ENCODE measurements at regions not wholly inside any gene's neighbourhood (a gene's known extent, or its start where the extent isn't known, plus 50 kb on each side); places are given as distances from the start of the nearest gene placed in this dataset.

DNA sequence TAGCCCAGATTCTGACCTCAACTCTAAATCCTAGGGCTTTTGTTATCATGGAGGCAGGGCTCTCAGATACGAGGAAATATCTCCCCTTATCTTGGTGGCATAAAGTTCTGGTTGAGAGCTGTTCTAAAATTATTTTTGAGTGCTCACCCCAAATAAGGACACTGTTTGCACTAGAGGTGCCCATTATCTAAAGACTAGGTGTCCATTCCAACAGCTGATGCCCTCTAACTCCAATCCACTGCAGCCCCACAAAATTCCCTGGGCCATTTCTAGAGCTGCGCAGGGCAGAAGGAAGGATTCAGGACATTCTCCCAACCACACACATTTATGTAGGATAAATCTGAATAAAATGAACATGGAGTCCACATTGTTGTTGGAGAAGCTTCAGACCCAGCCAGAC lies 301.9 kb downstream of the FGFR2 start:
- no peaks in the 10 kb centered on the region for H3K36me3 ChIP-seq
- no peaks in the 10 kb centered on the region for H3K27me3 ChIP-seq (replicated peaks)
- no peak overlapping the region for H3K27ac ChIP-seq
- H3K9me3 ChIP-seq (replicated peaks): peaks cover 5% of the 10 kb centered on the region; the same call in 1 of the 2 replicates
- H3K4me3 ChIP-seq: no peak overlapping the region
- H3K4me1 ChIP-seq (replicated peaks): no peaks in the 10 kb centered on the region
- DNase-seq (ENCODE audit: low read depth in 1 of 2, low spot score in 2 of 2): no peak

DNA sequence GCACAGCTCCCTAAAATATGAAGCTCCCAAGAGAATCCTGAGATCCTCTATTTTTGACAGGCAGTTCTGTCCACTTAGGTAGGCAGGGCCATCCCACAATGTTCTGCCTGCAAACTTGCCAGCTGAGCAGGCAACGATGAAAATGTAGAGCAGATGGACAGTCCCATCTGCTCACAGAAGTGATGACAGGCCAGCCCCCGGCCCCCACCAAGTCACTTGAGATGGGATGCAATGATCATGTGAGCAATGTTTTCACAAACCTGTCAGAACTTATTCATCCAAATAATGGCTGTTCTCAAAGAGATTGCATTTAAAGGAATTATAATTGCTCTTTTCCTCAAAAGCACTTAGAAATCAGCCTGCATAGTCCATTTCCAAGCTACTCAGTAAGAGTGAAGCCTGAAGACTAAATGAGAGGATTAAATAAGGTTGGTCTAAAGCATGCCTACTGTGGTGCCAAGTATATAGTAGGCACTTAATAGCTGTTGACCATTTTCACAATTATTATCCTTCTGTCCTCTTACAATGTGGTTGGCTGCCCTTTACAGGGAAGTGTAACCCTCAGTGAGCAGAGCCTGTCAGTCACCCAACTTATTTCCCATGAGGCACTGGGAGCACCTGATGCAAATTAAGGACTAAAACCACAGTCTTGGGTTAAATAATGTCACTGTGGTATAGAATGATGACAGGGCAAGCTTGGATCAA lies 301.2 kb downstream of the FGFR2 start:
- DNase-seq (ENCODE audit: low read depth in 1 of 2, low spot score in 2 of 2): no peak
- Histone ChIP-seq H3K27me3 (replicated peaks) (no peaks in the 10 kb centered on the region), H3K4me1 (replicated peaks) (no peaks in the 10 kb centered on the region), H3K4me3 (no peak overlapping the region), H3K27ac (no peak overlapping the region), H3K9me3 (replicated peaks) (peaks cover 5% of the 10 kb centered on the region; the same call in 1 of the 2 replicates), H3K36me3 (no peaks in the 10 kb centered on the region)

DNA sequence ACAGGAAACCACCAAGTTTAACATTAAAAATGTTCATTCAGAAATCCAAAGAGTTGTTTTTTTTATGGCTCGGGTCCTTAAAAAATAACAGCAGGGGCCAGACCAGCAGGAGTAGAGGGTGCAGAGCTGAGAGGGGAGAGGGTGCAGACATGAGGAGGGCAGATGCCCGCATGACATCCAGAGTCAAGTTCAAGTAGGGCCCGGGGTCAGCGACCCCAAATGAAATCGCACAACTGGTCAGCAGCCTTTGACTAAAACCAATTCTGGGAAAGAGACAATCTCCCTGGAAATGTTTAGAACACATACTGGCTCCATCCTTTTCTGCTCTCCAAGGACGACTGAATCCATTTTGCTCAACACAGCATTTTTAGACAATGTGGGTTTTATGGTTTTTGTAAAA lies 297.5 kb downstream of the FGFR2 start:
- no peaks in the 10 kb centered on the region for H3K27me3 ChIP-seq (replicated peaks)
- no peak overlapping the region for H3K27ac ChIP-seq
- no peak overlapping the region for H3K4me3 ChIP-seq
- H3K4me1 ChIP-seq (replicated peaks): no peaks in the 10 kb centered on the region
- H3K36me3 ChIP-seq: no peaks in the 10 kb centered on the region
- H3K9me3 ChIP-seq (replicated peaks): peaks cover 5% of the 10 kb centered on the region; the same call in 1 of the 2 replicates
- DNase-seq (ENCODE audit: low read depth in 1 of 2, low spot score in 2 of 2): no peak

DNA sequence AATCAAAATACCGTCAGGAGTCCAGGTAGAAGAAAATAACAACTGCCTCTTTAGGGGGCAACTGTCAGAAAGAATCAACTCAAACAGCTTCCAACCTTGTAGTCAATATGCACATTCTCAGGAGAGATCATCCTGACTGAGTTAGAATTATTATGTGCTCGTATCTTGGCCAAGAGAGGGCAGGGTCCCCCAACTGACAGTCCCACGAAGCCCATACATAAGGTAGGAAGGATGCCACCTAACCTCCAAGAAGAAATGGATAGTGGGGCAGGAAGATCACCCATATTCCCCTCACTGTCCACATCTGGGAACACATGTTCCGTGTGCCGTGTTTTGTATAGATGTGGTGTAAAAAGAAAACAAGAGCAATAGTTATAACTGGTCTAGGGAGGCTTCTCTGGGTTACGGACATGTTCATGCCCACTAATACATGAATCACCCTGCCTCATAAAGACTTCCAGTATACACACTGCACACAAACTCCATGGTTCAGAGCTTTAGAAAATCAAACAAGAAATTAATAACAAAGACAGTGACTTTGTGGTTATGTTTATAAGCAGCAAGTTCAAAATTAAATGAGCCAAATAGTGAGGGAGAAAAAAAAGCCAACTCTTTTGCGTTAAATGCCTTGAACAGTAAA lies 295.6 kb downstream of the FGFR2 start:
- Histone ChIP-seq H3K27me3 (replicated peaks) (no peaks in the 10 kb centered on the region), H3K4me1 (replicated peaks) (no peaks in the 10 kb centered on the region), H3K36me3 (no peaks in the 10 kb centered on the region), H3K9me3 (replicated peaks) (peaks cover 6% of the 10 kb centered on the region), H3K27ac (no peak overlapping the region), H3K4me3 (no peak overlapping the region)
- no peak for DNase-seq (ENCODE audit: low read depth in 1 of 2, low spot score in 2 of 2)

DNA sequence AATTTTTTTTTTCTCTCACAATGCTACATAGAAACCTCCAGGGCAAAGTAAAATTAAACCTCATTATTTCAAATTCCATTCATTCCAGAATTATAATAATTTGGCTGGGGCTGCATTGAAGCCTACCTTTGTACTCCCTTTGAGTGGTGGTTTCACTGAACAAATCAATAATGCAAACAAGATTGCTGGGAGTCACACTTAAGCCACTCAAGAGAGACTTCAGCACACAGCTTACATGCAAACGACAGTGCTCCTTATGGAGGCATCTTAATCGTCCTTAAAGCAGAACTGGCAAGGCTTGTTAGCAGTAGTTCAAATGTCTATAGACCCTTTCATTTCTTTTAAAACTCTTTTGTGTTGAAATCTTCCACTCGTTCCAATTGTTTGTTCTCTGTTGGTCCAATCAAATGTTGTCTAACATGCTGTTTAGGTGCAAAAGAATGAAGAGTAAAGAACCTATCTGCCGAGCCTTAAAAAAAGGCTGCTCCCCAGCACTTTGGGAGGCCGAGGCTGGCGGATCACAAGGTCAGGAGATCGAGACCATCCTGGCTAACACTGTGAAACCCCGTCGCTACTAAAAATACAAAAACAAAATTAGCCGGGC lies 294.9 kb downstream of the FGFR2 start:
- H3K27ac ChIP-seq: no peak overlapping the region
- H3K9me3 ChIP-seq (replicated peaks): peaks cover 8% of the 10 kb centered on the region
- H3K27me3 ChIP-seq (replicated peaks): no peaks in the 10 kb centered on the region
- no peaks in the 10 kb centered on the region for H3K36me3 ChIP-seq
- no peaks in the 10 kb centered on the region for H3K4me1 ChIP-seq (replicated peaks)
- DNase-seq (ENCODE audit: low read depth in 1 of 2, low spot score in 2 of 2): no peak
- no peak overlapping the region for H3K4me3 ChIP-seq

DNA sequence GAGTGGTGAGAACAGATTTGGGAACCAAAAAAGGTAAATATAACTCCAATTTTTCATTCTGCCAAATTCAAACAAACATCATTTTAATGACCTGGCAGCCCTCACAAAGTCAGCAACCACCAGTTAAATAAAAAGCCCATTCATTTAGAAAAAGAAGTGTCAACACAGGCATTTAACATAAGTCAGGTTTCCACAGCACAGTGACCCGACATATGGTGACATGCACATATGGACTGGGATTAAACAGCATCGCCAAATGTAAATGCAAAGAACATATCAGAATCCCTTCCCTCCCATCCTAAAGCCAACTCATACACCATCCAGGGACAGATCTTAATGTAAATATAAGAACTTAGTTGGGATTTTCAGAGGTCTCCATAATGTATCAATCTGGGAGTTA lies 293.2 kb downstream of the FGFR2 start:
- Histone ChIP-seq H3K36me3 (no peaks in the 10 kb centered on the region), H3K9me3 (replicated peaks) (peaks cover 8% of the 10 kb centered on the region), H3K27ac (no peak overlapping the region), H3K27me3 (replicated peaks) (no peaks in the 10 kb centered on the region), H3K4me3 (no peak overlapping the region), H3K4me1 (replicated peaks) (no peaks in the 10 kb centered on the region)
- no peak for DNase-seq (ENCODE audit: low read depth in 1 of 2, low spot score in 2 of 2)

DNA sequence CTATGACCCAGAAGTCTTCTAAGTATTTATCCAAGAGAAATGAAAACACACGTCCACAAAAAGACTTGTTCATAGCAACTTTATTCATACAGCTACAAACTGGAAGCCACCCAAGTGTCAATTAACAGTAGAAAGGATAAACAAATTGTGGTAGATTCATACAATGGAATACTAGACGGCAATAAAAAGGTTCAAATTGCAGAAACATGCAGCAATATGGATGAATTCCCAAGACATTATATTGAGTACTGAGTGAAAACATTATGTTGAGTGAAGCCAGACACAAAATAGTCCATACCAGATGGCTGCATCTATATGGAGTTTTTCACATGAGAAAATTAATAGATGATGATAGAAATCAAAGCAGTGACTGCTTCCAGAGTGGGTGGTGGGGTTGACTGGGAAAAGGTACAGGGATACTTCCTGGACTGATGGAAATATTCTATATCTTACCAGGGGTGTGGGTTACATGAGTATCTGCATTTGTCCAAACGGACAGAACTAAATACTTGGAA lies 292.0 kb downstream of the FGFR2 start:
- no peaks in the 10 kb centered on the region for H3K27me3 ChIP-seq (replicated peaks)
- H3K36me3 ChIP-seq: no peaks in the 10 kb centered on the region
- H3K27ac ChIP-seq: no peak overlapping the region
- no peaks in the 10 kb centered on the region for H3K4me1 ChIP-seq (replicated peaks)
- H3K4me3 ChIP-seq: no peak overlapping the region
- no peak for DNase-seq (ENCODE audit: low read depth in 1 of 2, low spot score in 2 of 2)
- peaks cover 8% of the 10 kb centered on the region for H3K9me3 ChIP-seq (replicated peaks)

DNA sequence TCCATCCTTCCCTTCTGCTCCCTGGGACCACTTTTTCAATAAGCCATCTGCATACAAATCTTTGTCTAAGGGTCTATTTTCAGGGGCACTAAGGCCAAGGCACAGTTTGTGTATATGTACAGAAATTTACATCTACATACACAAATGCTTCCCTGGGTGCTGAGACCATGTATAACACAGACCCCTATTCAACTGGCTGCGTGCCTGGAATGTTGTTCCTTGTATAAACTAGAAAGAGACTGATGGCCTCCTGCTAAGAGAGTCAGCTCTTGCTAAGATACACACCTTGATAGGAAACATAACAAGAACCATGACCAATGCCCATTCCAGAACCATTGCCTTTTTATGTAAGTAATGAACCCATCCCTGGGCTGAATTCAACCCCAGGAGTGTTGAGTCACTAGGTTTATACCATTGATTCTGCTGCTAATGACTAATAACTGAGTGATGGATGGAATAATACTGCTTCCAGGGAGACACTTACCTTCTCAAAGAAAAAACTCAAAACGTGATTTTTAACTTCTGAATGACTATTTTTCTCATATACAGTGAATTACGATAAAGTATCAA lies 290.7 kb downstream of the FGFR2 start:
- Histone ChIP-seq H3K4me1 (replicated peaks) (no peaks in the 10 kb centered on the region), H3K27me3 (replicated peaks) (no peaks in the 10 kb centered on the region), H3K36me3 (no peaks in the 10 kb centered on the region), H3K4me3 (no peak overlapping the region), H3K27ac (no peak overlapping the region), H3K9me3 (replicated peaks) (peaks cover 10% of the 10 kb centered on the region)
- DNase-seq (ENCODE audit: low read depth in 1 of 2, low spot score in 2 of 2): no peak

DNA sequence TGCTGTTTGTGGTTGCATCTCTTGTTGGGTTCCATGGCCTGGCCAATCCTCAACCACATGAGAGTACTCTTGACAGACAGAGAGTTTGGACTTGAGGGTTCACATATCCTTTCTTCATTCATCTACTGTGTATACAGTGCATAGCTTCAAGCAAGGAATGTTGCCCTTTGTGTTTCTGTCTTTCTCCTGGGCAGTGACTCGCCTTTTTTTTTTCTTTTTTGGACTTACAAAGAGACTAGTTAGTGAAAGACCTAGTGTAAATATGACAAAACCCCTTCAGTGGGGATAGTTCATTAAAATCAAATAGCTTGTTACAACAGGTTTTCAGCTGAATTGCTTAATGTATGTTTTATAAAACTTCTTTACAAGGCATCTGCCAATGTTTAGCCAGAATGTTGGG lies 290.2 kb downstream of the FGFR2 start:
- no peak for DNase-seq (ENCODE audit: low read depth in 1 of 2, low spot score in 2 of 2)
- Histone ChIP-seq H3K9me3 (replicated peaks) (peaks cover 10% of the 10 kb centered on the region), H3K27ac (no peak overlapping the region), H3K27me3 (replicated peaks) (no peaks in the 10 kb centered on the region), H3K4me1 (replicated peaks) (no peaks in the 10 kb centered on the region), H3K36me3 (no peaks in the 10 kb centered on the region), H3K4me3 (no peak overlapping the region)

DNA sequence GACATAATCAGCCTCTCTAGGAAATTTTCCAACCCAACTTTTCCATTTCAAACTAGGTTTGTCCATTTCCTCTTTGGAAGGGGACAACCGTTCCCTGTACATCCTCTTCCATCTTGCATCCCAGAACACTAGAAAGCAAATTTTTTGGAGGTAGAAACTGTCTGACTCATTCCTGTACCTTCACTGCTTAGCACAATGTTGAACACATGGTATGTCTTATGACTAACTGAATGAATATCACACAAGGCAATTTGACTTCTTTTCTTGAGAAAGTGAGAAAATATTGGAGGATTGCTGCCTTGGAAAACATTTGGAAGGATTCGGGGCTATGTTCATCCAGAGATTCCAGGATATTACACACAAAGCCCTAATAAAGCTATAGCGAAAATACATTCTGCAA lies 289.1 kb downstream of the FGFR2 start:
- no peaks in the 10 kb centered on the region for H3K36me3 ChIP-seq
- no peak overlapping the region for H3K4me3 ChIP-seq
- DNase-seq (ENCODE audit: low read depth in 1 of 2, low spot score in 2 of 2): no peak
- H3K27ac ChIP-seq: no peak overlapping the region
- peaks cover 12% of the 10 kb centered on the region for H3K9me3 ChIP-seq (replicated peaks)
- H3K4me1 ChIP-seq (replicated peaks): no peaks in the 10 kb centered on the region
- no peaks in the 10 kb centered on the region for H3K27me3 ChIP-seq (replicated peaks)

DNA sequence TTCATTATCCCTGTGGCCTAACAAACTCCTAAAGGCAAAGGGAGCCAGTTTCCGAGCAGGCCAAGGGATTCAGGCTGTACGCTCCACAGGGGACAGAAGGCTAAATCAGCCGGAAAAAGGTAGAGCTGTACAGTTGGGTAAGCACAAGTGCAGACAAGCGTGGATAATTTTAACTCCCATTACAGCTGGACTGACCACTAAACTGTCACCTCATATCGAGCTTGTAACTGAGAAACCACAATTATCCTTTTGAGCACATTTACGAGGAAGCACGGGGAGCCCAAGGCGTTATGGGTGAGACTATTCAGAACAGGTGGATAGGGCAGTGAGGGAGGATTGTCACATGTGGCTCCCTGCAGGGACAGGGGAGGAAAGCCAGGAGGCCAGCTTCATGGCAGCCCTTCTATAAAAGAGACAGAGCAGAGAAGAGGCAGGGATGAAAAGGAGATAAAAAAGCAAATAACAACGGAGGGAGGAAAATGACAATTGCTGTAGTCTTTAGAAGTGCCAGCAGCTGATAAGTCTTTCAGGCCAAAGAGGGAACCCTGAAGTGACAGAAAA lies 288.0 kb downstream of the FGFR2 start:
- DNase-seq (ENCODE audit: low read depth in 1 of 2, low spot score in 2 of 2): no peak

DNA sequence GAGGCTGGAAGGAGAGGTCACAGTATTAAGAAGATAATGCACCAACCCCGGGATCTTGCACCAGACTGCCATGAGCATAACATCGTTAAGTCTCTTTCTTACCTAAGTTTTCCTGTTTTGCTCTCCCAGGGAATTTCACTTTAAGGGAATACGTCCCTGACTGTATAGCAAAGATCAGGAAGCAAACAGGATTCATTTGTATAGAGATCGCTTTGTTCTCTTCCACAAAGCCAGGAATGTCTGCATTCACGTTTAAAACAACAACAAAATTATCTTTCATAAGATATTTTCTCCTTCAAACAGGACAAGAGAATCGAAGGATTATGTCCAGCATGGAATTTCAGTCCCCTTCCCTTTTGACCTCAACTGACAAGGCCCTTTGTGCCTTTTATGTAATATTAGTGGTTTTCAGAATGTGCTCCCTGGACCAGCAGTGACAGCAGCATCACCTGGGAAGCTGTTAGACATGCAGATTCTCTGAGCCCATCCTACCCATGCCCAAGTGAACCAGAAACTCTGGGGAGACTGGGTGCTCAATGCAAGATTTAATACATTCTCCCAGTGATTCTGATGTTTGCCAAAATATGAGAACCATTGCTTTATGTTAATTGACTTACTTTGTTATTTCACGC lies 286.3 kb downstream of the FGFR2 start:
- Histone ChIP-seq H3K27ac (no peak overlapping the region), H3K36me3 (no peaks in the 10 kb centered on the region), H3K27me3 (replicated peaks) (no peaks in the 10 kb centered on the region), H3K4me3 (no peak overlapping the region), H3K4me1 (replicated peaks) (no peaks in the 10 kb centered on the region), H3K9me3 (replicated peaks) (peaks cover 16% of the 10 kb centered on the region)
- no peak for DNase-seq (ENCODE audit: low read depth in 1 of 2, low spot score in 2 of 2)

More for the DNA sequence above, 288.0 kb downstream of the FGFR2 start:
- Histone ChIP-seq H3K9me3 (replicated peaks) (peaks cover 16% of the 10 kb centered on the region), H3K4me1 (replicated peaks) (no peaks in the 10 kb centered on the region), H3K36me3 (no peaks in the 10 kb centered on the region), H3K4me3 (no peak overlapping the region), H3K27ac (no peak overlapping the region), H3K27me3 (replicated peaks) (no peaks in the 10 kb centered on the region)

DNA sequence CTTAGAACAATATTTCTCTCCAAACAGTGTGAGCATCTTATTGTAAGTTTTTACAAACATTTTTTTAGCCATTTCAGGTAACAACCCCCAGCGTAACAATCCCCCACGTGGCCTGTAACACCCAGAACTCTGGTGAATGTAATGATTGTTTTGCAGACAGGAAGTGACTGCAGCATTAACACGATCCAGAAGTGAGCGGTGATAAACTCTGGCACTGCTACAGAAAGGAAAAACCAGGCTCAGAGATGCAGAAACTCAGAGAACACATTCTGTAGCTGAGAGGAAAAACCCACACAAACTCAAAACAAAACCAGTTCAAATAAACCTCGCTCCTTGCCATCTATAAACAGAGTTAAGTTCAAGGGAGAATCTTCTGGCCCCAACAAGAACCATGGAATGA lies 285.7 kb downstream of the FGFR2 start:
- Histone ChIP-seq H3K4me1 (replicated peaks) (no peaks in the 10 kb centered on the region), H3K27me3 (replicated peaks) (no peaks in the 10 kb centered on the region)

More for the DNA sequence above, 285.7 kb downstream of the FGFR2 start:
- Histone ChIP-seq H3K27ac (no peak overlapping the region), H3K9me3 (replicated peaks) (peaks cover 10% of the 10 kb centered on the region), H3K4me3 (no peak overlapping the region), H3K36me3 (no peaks in the 10 kb centered on the region)
- DNase-seq (ENCODE audit: low read depth in 1 of 2, low spot score in 2 of 2): no peak

All from SJSA1 (cell line).